Kasumi-1 (cell line): ENCODE measurements at regions not wholly inside any gene's neighbourhood (a gene's known extent, or its start where the extent isn't known, plus 50 kb on each side); places are given as distances from the start of the nearest gene placed in this dataset.
"Not testable (repeated sequence)": the region's sequence is repeated elsewhere in the genome, so short reads cannot be mapped to it uniquely, and the experiment has no call there.

Experiments
- DNase-seq, 2 experiments: peaks; one replicate each; lab custom pipeline; 2025; lab: John Stamatoyannopoulos, UW

DNA sequence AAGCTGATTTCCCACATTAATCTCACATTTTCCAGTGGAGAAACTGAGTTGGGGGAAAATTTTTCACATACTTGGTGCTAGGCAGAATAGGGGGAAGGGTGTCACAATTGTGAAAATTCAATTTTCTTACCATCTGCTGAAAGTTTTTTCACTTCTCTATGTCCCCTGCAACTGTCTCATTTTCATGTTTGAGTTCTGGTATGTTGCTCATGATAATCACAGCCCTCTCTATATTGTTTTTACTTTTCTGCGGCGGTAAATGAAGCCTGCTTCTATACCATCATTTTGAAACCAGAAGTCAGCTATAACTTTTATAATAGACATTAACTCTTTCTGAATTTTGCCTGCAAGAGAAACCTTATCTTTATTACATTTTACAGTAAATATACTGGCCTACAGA lies 1664.5 kb downstream of the EFNA5 start:
- DNase-seq, result no peak

DNA sequence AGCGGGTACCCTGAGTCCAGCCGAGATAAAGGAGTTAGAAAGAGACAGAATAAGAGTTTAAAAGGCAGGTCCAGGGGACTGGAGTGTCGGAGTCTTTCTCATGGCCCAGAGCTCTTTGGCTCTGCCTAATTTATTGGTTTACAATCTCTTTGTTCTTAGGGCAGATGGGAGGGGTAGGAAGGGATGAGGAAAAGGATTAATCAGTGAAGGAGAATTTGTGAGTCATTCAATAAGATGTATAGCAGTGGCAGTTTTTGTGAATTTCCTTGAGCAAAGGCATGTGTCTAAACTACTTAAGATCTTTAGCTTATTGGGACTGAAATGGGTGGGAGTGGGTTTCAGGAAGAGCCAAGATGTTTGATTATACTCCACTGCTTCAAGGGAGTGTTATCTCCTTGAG lies 1671.7 kb downstream of the EFNA5 start:
- not testable (repeated sequence) for DNase-seq

DNA sequence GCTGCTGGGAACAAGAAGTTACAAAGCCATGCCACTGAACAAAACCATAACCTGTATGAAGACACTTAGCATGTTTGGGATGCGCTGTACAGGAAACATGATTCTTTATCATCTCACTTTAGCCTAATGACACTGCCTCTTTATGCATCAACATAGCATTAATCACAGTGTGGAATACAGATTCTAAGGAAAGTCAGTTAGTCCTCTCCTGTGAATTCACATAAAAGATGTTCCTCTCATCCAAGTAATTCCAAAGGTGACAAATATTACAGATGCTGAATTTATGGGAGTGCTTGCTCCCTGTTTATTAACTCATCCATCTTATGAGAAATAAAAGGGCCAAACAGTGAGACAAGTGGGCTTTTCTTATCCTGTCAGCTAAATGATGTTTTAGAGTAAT lies 1677.7 kb downstream of the EFNA5 start:
- DNase-seq, result no peak

DNA sequence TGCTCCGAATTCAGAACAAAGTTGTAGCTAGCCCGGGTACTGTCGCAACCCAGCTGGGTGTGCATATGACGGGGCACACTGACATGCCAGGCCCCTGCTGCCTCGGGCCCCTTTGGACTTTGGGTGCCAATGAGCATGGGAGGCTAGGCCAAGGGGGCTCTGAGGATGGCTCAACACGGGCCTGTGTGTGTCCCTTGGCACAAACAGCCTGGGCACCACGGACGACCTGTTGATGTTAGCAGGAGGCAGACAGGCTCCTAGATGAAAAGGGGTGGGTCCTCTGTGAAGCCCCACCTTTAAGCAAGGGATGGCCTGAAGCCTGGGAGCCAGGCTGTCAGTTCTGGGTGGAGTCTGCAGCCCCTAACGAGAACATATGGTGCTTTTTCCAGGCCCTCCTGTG lies 1688.2 kb downstream of the EFNA5 start:
- DNase-seq, result no peak

DNA sequence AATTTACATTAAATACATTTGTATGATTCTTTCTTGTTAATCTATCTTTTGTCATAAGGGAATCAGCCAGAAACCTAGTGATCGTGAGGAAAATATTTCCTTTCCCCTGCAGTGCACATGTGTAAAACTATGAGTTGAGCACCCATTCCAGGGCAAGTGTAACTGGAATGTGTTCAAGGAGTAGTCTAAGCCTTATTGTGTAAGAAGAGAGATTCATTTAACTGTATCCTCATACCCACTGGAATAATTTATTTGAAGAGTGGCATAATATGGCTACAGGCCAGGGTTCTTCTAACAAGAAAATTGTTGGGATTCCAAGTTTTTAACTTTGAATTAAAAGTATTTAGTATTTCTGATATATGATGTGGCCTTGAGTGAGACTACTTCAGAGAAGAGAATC lies 1692.7 kb downstream of the EFNA5 start:
- DNase-seq, result no peak

DNA sequence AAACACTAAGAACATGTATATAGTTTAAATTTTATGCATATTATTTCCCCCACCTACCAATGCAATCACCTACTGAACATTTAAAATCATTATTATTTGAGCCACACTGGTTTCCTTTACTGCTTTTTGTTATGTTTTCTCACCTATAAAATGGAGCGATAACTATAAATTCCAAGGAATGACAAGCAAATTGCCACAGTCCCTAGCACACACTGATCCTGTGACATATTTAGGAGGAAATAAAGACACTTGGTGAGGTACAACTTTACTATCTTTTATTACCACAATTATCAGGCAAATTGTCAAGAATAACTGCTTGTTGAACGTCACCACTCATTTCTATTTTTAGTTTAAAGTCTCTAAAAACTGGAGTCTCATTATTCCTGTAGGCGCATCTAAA lies 1693.6 kb downstream of the EFNA5 start:
- DNase-seq, result no peak

DNA sequence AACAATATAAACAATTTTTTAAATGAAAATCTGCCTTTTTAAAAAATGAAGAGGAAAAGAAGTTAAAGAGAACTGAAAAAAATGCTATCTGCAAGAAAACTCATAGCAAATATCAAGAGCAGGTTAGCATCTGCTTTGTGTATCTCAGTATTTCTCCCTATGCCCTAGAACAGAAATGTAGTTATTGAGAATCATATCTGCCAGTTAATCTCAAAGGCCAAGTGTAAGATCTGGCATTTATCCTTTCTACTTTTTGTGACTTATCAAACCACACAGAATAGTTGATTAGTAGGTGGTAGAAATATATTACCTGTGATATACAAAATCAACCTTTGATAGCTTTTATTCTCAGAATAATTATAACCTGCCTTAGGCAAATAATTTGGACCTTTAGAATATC lies 1699.8 kb downstream of the EFNA5 start:
- DNase-seq, result no peak

DNA sequence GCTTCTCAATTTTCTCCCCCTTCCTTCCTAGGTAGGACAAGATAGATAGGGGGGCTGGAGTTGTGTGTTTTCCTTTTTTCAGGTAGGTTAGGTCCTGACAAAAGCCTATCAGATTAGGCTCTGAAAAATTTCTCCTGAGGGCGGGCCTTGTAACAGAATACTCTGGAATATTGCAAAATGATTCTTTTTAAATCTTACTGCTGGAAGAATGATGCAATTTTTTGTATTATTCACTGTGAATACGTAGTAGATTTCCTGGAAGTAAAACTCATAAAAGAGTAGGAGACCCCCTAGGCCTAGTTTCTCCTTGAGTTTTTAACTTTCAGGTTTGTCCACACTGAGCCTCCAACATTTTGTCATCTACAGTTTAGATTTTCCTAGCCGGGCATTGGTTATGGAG lies 1701.8 kb downstream of the EFNA5 start:
- DNase-seq, result no peak

DNA sequence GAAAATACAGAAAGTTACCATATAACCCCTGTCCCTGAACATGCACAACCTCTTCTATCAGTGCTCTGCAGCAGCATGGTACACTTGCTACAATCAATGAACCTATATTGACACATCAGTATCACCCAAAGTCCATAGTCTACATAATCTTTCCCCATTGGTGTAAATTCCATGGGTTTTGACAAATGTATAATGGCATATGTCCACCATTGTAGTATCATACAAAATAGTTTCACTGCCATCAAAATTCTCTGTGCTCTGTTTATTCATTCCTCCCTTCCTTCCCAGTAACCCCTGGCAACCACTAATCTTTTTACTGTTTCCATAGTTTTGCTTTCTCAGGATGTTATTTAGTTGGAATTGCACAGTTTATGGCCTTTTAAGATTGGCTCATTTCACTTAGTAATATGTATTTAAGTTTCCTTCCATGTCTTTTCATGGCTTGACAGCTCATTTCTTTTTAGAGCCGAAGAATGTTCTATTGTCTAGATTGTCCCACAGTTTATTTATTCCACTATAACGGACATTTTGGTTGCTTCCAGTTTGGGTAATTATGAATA lies 1707.0 kb downstream of the EFNA5 start:
- no peak for DNase-seq

DNA sequence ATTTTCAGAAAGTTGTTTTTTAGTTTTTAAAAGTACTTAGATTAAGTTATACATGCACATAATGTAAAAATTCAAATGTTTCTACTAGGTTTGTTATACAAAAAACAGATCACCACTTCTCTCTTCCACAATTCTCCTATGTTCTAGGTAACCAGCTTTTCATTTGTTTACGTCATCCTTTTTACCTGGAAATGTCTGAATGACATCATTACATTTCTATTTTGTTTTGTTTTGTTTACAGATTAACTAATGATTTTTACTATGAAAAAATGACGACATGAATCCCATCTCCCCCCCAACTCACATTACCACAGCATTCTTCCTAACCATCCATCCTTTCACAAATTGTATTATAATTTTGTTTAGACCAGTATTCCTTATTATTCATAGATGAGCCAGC lies 1709.2 kb downstream of the EFNA5 start:
- DNase-seq, result no peak

DNA sequence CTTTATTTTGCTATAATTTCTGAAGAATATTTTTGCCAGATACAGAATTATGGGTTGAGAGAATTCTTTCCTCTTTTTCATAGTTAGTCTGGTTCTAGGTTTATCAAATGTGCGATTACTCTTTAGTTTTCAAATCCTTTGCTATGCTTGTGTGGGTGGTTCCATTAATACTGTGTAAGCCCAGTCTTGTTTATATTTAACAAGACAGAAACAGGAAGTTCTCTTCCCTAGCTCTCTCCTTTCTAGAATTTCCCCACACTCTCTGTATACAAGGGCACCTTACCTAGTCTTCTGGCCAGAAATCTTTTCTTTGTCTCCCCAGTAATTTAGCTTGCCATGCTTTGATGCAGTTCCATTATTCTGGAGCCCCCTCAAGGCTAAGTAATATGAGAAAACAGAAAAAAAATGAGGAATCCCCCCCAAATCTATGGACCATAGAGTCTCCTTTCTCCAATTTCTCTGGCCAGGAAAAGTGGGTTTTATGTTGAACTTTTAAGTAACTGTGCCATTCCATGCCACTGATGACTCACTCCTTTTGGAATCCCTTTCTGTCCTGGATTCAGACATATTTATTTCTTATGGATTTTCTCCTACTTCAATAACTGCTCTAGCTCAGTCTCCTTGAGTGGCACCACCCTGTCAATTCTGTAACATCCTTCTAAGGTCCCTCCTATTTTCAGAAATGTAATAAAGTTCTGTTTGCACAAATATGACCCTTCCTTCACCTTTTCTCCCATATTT lies 1714.1 kb downstream of the EFNA5 start:
- no peak for DNase-seq

DNA sequence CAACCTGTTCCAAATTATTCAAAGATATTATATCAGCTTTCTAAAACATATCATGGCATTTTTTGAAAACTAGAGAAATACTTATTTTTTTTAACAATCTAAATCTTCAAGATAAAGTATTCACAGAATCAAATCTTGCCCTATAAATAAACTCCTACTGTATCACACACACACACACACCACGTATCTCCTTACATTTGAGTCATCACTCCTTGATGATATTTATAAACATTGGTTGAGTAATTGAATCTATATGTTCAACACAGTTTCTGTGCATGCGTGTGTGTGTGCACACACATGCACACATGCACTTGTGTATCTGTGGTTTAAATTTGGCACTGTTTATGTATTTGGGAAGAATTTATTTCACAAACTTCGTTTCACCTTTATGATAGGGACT lies 1716.4 kb downstream of the EFNA5 start:
- no peak for DNase-seq

DNA sequence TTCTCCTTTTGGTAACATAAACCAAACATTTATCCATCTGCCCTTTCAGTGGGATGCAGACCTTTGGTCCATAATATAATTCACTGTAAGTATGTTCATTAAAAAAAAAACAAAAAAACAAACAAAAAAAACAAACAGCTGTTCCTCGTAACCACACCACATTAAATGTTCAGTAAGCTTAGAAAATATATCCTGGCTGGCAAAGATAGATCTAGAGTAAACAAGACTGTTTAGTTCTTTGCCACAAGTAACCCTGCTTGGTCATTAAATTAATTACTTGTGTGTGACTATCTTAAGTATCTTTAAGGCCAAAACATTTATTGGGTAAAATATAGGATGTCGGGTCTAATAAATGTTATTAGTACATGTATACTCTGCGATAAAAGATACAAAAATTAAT lies 1717.1 kb downstream of the EFNA5 start:
- no peak for DNase-seq

DNA sequence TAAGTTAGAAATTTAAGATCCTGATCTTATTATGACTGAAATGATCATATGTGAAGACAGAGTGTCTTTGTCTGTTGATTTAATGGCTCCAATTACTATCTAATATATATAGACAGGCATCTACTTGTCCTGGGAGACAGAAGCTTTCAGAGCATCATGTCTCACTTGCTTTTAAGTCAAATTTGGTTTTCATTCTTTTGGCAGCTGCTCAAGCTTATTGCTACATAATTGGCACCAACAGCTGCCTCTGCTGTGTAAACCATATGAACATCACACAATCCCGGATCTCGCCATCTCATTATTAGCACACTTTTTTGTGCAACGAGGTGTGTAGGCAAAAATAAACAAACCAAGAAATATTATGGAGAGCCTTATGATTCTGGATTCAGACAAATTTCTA lies 1717.9 kb downstream of the EFNA5 start:
- DNase-seq, result no peak

DNA sequence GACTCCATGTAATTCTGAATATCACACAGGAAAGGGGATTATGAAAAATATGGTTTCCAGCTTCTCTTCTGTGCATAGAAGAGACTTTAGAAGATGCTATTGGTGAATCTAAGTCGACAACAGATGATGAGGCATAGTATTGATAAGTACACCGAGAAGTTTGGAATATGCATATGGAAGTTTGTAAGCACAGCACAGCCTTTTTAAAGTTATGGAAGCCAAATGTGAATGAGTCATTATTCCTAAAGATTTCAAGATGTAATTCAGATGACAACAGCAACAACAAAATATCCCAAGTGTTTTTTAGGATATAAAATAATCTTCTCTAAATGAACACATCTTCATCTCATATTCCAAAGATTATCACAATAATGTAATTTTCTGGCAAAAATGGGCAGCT lies 1723.3 kb downstream of the EFNA5 start:
- no peak for DNase-seq

DNA sequence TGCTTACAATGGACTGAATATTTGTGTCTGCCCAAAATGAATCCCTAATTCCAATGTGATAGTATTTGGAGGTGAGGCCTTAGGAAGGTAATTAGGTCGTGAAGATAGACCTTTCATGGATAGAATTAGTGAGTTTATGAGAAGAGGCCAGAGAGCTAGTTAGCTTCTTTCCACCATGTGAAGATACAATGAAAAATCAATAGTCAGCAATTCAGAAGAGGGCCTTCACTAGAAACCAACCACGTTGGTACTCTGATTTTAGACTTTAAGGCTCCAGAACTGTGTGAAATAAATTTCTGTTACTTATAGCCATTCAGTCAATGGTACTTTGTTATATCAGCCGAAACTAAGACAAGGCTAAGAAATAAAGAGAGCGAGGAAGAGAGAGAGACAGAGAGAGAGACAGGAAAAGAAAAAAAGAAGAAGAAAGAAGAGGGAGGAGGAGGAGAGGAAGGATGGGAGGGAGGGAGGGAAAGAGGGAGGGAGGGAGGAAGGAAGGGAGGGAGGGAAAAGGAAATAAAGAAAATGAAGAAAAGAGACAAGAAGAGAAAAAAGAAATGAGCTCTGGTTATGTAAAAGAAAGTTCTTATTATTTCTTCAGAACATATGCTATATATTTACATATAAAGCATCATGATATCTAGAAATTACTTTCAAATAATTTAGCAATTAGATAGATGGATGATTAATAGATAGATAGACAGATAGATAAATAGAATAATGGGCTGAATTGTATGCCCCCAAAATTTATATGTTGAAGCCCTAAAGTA lies 1725.3 kb downstream of the EFNA5 start:
- DNase-seq, result no peak

DNA sequence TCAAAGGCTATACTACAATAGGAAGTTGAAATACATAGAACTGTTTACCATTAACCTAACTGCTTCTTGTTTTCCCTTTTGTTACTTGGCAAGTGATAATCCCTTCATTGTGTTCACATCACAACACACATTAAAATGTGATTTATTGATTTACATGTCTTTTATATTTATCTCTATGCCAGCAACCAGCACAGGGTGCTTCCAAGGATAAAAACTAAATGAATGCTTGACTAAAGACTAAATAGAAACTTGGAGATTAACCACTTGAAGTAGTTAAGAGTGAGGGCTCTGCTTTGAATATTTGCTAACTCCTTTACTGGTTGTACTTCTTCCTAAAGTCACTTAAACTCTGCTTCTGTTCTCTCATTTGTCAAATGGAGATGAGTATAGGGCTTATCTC lies 1730.6 kb downstream of the EFNA5 start:
- no peak for DNase-seq

DNA sequence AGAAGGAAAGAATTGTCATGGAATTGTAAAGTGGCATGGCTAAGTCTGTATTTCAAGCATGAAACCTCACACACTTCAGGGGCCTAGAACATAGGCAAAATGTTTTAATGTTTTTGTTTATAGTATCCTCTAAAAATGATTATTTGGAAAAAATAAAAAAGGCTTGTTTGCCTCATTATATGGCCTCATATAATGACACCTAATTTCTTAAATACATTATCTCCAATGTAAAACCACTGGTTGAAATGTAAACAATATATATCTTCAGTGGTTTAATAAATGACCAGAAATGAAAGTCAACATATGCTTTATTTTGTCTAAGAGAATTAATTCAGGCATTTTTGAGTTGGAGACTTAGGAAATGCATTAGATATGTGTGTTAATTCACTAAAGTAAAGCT lies 1736.6 kb downstream of the EFNA5 start:
- DNase-seq, result no peak

DNA sequence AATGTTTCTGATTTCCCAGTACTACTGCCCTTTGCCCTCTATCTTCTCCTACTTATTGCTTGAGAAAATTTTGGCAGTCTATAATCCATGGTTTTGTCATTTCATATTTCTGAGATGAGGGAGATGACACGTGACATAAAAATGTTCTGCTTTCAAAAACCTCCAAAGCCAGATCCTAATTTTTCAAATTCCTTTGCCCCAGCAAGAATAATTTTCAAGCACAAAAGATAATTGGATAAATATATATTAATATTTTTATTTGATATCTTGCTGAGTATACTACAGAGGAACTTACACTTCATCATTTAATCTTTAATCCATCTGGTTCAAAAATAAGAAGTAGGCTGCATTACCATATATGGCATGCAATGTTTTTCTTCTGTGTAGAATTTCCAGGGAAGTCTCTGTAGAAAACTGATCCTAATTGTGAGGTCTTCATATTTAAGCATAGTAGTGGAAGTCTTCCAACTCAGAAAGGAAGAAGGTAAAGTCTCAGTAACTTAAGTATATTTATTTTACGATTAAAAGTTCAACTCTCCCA lies 1738.8 kb downstream of the EFNA5 start:
- no peak for DNase-seq

DNA sequence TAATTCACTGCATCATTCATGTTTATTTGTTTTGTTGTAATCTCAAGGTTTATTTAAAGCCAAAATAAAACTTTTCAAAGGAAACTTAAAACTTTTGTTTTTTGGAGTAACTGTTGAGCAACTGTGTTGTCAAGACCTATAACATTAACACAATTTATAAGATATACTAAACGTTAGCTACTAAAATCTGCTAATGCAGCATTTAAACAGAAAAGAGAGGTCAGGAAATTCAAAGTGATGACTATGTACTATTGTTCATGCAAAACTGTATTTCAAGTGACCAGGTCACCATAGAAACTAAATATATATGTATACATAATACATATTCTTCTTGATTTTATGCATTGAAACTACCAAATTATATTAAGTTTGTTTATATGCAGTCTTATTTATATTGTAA lies 1740.9 kb downstream of the EFNA5 start:
- no peak for DNase-seq

DNA sequence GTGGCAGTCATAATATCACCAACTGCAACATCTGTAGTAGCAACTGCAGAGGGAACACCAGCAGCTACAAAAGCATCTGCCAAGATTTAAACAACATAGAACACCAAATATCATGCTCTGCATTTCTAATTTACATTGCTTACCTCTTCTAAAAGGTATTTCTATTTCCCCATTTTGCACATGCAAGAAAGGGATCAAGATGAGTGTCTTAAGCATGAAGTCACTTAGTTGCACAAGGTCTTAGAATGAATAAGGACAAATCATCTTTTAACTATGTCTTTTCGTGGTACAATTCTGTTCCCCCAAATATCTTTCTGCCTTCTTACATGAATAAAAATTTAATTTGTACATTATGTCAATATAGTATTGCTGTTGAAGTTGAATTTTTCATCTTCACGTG lies 1746.4 kb downstream of the EFNA5 start:
- no peak for DNase-seq

DNA sequence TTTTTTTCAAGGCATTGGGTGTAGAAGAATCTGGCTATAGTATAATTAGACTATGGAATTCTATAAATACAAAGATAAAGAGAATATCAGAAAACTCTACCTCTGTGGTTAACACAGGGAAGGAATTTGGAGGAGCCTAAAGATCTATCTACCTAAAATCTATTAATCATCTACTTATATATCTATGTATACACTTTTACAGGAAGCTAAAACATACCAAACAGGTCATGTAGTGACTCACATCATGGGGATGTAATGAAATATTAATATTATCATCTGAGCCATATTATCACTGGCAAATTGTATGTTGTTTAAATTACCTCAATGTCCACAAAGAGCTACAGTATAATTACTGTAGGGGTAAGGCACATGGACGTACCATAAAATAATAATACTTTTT lies 1748.2 kb downstream of the EFNA5 start:
- DNase-seq, result no peak

DNA sequence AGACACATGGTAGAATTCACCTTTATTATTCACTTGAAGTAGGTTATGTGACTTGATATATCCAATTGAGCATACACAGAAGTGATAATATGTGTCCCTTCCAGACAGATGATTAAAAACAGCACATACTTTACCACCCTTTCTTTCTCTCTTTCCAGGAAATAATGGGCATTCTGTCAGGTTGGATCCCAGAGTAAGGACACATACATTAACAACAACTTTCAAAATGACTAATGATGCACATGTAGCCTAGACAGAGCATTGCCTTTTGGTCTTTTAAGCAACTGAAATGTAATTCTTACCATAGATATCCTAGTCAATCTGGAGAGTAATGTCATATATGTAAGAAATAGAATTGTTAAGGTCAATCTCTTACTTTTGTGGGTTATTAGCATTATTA lies 1748.7 kb downstream of the EFNA5 start:
- no peak for DNase-seq
